GM19467 (cell line): ENCODE measurements at regions not wholly inside any gene's neighbourhood (a gene's known extent, or its start where the extent isn't known, plus 50 kb on each side); places are given as distances from the start of the nearest gene placed in this dataset.
A peak's percentile ranks its signal among the peaks of the same experiment; 100 is the strongest.

ENCODE experiments used
- ATAC-seq: cut with Tn5 transposase; IDR thresholded peaks from one replicate; pipeline ENCODE4 v1.9.1; 2021; ENCODE audit warnings: mild to moderate bottlenecking, moderate library complexity; ENCODE audit not compliant: unreplicated experiment

GRCh38 chr15:66848116-66848515, 146.1 kb downstream of the SMAD6 start:
- no peak for ATAC-seq

- ATAC-seq, result no peak
These were observed 146.8 kb downstream of the SMAD6 start for GRCh38 chr15:66848686-66849392.

GRCh38 chr15:66849393-66849745, 147.3 kb downstream of the SMAD6 start:
- no peak for ATAC-seq

- no peak for ATAC-seq
These were observed 147.7 kb downstream of the SMAD6 start for GRCh38 chr15:66849746-66850077.

- ATAC-seq, result no peak
These were observed 148.3 kb downstream of the SMAD6 start for GRCh38 chr15:66850078-66850991.

DNA sequence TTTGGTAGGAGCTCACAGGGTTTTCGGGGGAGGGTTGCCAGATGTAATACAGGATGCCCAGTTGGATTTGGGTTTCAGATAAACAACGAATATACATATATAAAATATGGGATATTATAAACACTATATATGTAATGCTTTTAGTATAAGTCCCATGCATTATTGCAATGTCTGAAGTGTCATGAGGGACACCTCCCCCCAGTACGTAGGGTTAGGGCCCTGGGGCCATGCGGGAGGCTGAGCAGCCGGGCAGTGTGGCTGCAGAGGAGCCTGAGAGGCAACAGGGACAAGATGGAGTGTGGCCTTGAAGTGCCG, 148.9 kb downstream of the SMAD6 start:
- ATAC-seq, result no peak

DNA sequence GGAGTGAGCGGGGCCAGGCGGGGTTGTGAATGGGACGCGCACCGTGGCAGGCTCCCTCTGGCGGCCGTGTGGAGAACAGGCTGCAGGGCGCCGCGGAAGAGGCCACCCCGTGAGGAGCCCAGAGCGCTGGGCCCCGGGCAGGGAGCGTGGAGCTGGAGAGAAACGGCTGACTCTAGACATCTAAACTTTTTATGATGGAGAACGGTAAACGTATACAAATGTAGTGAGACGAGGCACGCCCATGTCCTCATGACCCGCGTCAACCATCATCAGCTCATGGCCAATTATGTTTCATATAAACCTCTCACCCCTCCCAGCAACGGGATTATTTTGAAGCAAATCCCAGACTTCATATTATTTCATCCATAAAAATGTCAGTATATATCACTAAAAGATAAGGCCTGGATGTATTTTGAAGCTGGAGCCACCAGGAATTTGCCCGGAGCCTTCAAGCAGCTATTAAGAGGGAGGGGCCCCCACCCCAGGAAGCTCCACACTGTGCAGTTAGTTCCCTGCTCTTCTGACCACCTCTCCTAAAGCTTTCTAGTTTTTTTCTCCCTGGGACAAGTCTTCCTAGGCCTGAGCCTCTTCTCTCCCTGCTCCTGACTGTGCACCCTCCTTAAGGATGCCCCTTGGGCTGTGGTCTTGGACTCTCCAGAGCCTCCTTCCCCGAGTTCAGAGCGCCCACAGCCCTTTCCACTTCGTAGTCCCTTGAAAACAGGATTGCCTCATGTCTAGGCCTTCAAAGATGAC, 149.5 kb downstream of the SMAD6 start:
- peak; percentile 87 for ATAC-seq

DNA sequence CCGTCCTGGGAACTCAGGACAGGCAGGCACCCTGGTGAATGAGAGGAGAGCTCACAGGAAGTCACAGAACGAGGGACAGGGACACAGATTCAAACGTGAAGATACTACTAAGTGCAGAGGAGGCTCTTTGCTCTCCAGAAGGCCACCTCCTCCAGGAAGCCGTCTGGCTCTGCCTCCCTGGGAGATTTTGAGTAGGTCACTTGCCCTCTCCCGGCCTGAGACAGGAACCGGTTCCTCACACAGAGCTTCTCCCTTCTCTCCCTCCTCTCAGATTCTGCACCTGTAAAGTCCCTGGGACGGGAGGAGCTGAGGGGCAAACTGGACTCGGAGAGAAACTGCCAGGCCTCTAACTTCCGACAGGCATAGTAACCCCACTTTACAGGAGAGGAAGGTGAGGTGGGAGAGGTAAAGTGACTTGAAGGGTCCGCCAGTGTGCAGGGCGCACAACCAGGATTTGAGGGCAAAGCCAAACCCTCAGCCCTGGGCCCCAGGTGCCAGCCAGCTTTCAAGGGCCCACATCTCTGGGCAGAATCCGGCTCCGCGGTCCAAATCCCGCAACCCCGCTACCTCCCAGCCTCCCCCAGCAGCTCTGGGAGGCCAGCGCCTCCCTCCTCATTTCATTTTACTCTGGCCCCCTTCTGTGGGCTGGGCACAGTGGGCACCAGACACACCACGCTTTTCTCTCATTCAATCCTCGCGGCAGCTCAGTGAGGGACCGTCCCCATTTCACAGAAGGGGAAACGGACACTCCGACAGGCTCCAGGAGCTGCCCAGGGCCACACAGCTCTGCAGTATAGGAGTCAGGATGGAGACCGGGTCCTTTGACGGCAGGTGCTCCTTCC, 150.2 kb downstream of the SMAD6 start:
- ATAC-seq, result no peak

- ATAC-seq, result no peak
These were observed 152.3 kb downstream of the SMAD6 start for GRCh38 chr15:66854012-66854965.

DNA sequence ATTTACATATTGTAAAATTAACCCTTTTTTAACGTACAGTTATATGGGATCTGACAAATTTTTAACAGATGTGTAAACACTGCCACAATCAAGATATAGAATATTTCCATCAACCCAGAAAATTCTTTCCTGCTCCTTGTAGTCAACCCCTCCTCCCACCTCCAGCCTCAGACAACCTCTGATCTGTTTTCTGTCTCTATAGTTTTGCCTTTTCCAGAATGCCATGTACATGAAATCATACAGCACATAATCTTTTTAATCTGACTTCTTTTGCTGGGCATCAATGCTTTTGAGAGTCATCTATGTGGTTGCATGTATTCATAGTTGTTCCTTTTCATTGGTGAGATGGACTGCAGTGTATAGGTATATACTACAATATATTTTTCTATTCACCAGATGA, 153.0 kb downstream of the SMAD6 start:
- no peak for ATAC-seq

DNA sequence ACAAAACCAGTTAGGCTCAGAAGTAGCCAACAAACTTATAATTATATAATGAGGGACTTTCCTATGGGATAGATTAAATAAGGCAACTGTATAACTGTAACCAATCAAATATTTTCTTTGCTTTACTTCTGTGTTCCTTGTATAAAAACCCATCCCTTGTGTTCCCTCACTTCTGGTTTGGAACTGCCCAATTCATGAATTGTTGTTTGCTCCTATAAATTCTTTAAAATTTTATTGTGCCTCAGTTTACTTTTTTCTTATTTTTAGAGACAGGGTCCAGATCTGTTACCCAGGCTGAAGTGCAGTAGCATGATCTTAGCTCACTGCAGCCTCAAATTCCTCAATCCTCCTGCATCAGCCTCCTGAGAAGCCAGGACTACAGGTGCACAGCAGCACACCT, 155.7 kb downstream of the SMAD6 start:
- ATAC-seq, result no peak

- ATAC-seq, result no peak
These were observed 156.6 kb downstream of the SMAD6 start for GRCh38 chr15:66858423-66859207.

- no peak for ATAC-seq
These were observed 157.7 kb downstream of the SMAD6 start for GRCh38 chr15:66859688-66860253.

GRCh38 chr15:66860844-66861243, 158.8 kb downstream of the SMAD6 start:
- ATAC-seq, result no peak

DNA sequence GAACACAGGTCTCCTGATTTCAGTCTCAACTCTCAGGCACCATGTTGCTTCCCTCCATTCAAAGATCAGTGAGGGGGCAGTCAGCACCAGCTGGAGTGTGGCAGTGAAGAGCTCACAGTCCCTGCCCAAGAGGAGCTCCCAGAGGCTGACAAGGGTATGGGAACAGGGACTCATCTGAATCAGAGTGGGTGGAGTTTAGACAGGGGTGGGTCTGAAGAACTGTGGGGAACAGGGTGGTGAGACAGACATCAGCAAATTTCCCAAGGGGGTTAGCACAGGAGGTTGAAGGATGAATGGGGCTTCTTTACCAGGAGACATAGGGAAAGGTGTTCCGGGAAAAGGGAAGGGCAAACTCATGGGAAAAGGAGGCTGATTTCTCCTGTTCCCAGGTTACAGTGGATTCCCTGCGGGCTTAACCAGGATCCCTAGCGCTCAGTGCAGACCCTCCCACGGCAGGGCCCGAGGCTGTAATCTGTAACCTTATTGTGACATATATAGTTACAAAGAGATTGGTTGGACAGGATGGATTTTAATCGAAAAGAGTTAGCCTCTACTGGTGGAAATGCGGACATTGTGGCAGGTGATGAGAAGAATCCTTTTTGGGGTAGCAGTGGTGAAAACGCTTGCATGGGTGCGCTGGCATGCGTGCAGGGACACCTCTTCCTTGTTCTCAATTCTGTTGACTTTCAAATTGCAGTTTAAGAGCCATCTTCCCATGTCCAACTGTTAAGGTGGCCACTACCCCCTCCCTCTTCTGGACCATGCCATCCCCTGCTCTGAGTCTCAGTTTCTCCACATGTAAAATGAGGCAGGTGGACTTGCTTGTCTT, 160.3 kb downstream of the SMAD6 start:
- ATAC-seq, result no peak

GRCh38 chr15:66862940-66863335, 160.9 kb downstream of the SMAD6 start:
- ATAC-seq, result no peak

- ATAC-seq, result no peak
These were observed 161.5 kb downstream of the SMAD6 start for GRCh38 chr15:66863390-66864085.
